Cardiac muscle cell (in vitro differentiated cells and primary cell): ENCODE measurements at regions not wholly inside any gene's neighbourhood (a gene's known extent, or its start where the extent isn't known, plus 50 kb on each side); places are given as distances from the start of the nearest gene placed in this dataset.

Experiments
- DNase-seq, 2 donors: peaks; one replicate each; pipeline versions ENCODE4 v3.0.0 to v3.0.0-alpha.2; 2010 to 2017; ENCODE audit warnings: low read depth in 1 of 2, low spot score in 1 of 2
- H3K27ac ChIP-seq: fragments of 200-600 bp; sonication (generic); 2 replicates; pipeline ENCODE4 v1.5.1; 2016
- H3K27me3 ChIP-seq: fragments of 200-600 bp; sonication (generic); 2 replicates; pipeline ENCODE4 v1.6.0; 2016; ENCODE audit warnings: control low read depth
- H3K36me3 ChIP-seq: fragments of 200-600 bp; sonication (generic); 2 replicates; pipeline ENCODE4 v1.5.1; 2016; ENCODE audit warnings: control low read depth
- H3K4me1 ChIP-seq: fragments of 200-600 bp; sonication (generic); 2 replicates; pipeline ENCODE4 v1.8.1; 2017; ENCODE audit warnings: low read depth, mild to moderate bottlenecking, mixed run types
- H3K4me3 ChIP-seq: fragments of 200-600 bp; sonication (generic); 2 replicates; pipeline ENCODE4 v1.5.1; 2016; ENCODE audit warnings: mild to moderate bottlenecking
- H3K9me3 ChIP-seq: fragments of 200-600 bp; sonication (generic); 2 replicates; pipeline ENCODE4 v1.5.1; 2017; ENCODE audit warnings: low read depth, mild to moderate bottlenecking, control low read depth
- CTCF ChIP-seq: IDR thresholded peaks from 2 replicates; pipeline ENCODE4 v1.5.1; 2012; ENCODE audit warnings: low read depth, mild to moderate bottlenecking, low read length

GRCh38 chr5:147037515-147038205, 159.1 kb upstream of the PPP2R2B start:
- Histone ChIP-seq H3K36me3 (no peaks in the 10 kb centered on the region), H3K27me3 (no peaks in the 10 kb centered on the region), H3K4me3 (no peak overlapping the region), H3K27ac (no peak overlapping the region), H3K4me1 (no peaks in the 10 kb centered on the region), H3K9me3 (no peaks in the 10 kb centered on the region)
- TF ChIP-seq CTCF = no peak
- DNase-seq = peak in 1 of 2 donors; percentile 50

GRCh38 chr5:147040856-147041255, 162.3 kb upstream of the PPP2R2B start:
- H3K27ac ChIP-seq = no peak overlapping the region
- no peaks in the 10 kb centered on the region for H3K9me3 ChIP-seq
- TF ChIP-seq CTCF = no peak
- H3K36me3 ChIP-seq = no peaks in the 10 kb centered on the region
- no peaks in the 10 kb centered on the region for H3K27me3 ChIP-seq
- no peak overlapping the region for H3K4me3 ChIP-seq
- DNase-seq = no peak
- no peaks in the 10 kb centered on the region for H3K4me1 ChIP-seq

GRCh38 chr5:147044572-147045273, 166.2 kb upstream of the PPP2R2B start:
- no peaks in the 10 kb centered on the region for H3K27me3 ChIP-seq
- no peaks in the 10 kb centered on the region for H3K36me3 ChIP-seq
- DNase-seq = no peak
- TF ChIP-seq CTCF = no peak
- no peaks in the 10 kb centered on the region for H3K4me1 ChIP-seq
- no peak overlapping the region for H3K27ac ChIP-seq
- no peak overlapping the region for H3K4me3 ChIP-seq
- no peaks in the 10 kb centered on the region for H3K9me3 ChIP-seq

- DNase-seq = no peak
- H3K27me3 ChIP-seq = no peaks in the 10 kb centered on the region
- no peak overlapping the region for H3K27ac ChIP-seq
- no peak for TF ChIP-seq CTCF
- no peaks in the 10 kb centered on the region for H3K4me1 ChIP-seq
- H3K36me3 ChIP-seq = no peaks in the 10 kb centered on the region
- H3K9me3 ChIP-seq = no peaks in the 10 kb centered on the region
- H3K4me3 ChIP-seq = no peak overlapping the region
These were observed 166.7 kb upstream of the PPP2R2B start for GRCh38 chr5:147045290-147045689.

- Histone ChIP-seq H3K36me3 (no peaks in the 10 kb centered on the region), H3K4me3 (no peak overlapping the region), H3K9me3 (no peaks in the 10 kb centered on the region), H3K27me3 (no peaks in the 10 kb centered on the region), H3K4me1 (no peaks in the 10 kb centered on the region), H3K27ac (no peak overlapping the region)
- DNase-seq = no peak
- TF ChIP-seq CTCF = no peak
These were observed 167.7 kb upstream of the PPP2R2B start for GRCh38 chr5:147046281-147046680.
